ENCODE measurements at regions not wholly inside any gene's neighbourhood (a gene's known extent, or its start where the extent isn't known, plus 50 kb on each side); places are given as distances from the start of the nearest gene placed in this dataset.
"Not testable (repeated sequence)": the region's sequence is repeated elsewhere in the genome, so short reads cannot be mapped to it uniquely, and the experiment has no call there.

DNA sequence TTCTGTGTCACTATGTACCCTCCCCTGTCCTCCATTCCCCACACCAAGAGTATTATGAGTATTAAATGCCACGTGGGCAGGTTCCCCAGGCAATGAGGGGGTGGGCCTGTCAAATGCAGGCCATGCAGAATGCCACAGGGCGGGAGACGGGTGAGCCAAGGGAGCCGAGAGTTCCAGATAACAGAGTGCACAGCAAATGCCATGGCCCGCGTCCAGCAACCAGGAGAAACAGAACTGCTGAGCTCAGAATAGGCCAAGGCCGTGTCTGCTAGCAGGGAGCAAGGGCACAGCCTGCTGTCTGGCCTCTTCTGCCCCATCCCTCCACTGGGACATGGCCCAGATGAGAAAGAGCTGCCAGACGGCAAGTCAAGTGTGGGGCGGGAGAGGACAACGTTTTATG lies 64.4 kb upstream of the PLGLB2 start:
- not testable (repeated sequence) for ATAC-seq (ENCODE audit: low read depth); H3K4me3 Mint-ChIP-seq; H3K27ac Mint-ChIP-seq; H3K36me3 Mint-ChIP-seq; H3K27me3 Mint-ChIP-seq; H3K9me3 Mint-ChIP-seq; DNase-seq (ENCODE audit: low spot score in 2 of 2); H3K4me1 Mint-ChIP-seq

DNA sequence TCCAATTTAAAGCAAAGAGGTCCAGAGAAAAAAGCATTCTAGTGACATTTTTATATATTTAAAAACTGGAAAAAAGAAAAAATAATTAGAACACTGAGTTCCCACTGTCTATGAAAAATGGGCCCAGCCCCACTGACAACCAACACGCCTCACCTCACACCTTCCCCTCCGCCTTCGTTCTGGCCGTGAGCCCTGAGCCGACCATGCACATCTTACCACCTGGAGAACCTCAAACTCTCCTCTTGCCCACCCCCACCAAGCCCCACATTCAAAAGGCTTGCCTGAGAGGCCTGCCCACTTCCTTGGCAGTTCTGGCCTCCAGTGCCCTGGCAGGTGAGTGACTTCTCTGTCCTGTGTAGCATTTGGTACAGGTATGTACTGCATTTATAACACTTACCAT lies 63.9 kb upstream of the PLGLB2 start:
- H3K36me3 Mint-ChIP-seq; ATAC-seq (ENCODE audit: low read depth); H3K4me3 Mint-ChIP-seq; H3K9me3 Mint-ChIP-seq; H3K27me3 Mint-ChIP-seq; H3K4me1 Mint-ChIP-seq; H3K27ac Mint-ChIP-seq; DNase-seq (ENCODE audit: low spot score in 2 of 2): not testable (repeated sequence)

DNA sequence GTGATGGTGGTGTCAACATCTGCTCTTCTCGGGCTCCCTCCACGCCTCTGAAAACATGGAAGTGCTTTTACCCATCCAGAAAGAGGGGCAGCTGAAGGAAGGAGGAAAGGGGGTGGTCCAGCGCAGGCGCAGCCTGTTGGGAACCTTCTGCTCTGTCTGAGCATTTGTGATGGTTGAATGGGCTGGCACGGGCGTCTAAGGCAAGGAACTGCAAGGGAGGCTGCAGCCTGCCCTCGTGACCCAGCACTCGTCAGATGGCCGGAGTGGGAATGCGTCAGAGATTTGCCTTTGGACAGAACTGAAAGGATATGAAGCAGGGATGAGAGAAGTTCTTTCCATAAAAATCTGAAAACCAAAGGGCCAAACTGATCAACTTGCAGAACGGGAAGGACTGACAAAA lies 62.3 kb upstream of the PLGLB2 start:
- not testable (repeated sequence) for H3K36me3 Mint-ChIP-seq; H3K9me3 Mint-ChIP-seq; ATAC-seq (ENCODE audit: low read depth); DNase-seq (ENCODE audit: low spot score in 2 of 2); H3K27ac Mint-ChIP-seq; H3K27me3 Mint-ChIP-seq; H3K4me3 Mint-ChIP-seq; H3K4me1 Mint-ChIP-seq

DNA sequence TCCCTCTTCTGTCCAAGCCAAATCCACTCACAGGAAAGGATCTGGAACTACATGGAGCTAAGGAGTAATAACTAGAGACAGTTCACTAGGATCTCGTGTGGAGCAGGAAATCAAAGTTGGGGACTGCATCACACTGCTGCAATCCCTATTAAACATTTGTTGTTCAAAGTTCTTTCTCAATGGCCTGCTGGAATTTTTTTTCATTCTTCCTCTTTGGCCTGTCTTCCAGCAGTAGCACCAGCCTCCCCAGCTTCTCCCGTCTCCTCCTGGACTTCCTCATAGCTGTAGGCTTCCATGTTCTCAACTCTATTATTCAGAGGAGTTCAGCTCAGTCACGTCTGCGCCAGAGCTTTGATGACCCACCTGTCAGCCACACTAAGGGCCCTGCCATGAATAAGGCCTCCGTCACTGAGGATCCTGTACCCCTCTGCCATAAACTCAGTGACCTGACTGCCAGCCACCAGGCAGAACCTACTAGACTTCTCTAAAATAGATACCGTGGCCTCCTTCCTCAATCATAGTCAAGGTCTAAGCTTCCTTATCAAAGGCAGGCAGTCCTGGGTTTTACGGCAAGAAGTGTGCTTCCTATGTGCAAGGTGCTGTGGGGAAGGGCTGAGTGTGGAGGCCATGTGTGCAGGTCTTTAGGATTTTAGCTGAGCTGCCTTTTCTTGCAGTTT lies 60.9 kb upstream of the PLGLB2 start:
- H3K4me1 Mint-ChIP-seq; H3K4me3 Mint-ChIP-seq; DNase-seq (ENCODE audit: low spot score in 2 of 2); H3K36me3 Mint-ChIP-seq; H3K27me3 Mint-ChIP-seq; H3K9me3 Mint-ChIP-seq: not testable (repeated sequence)
- peak; percentile 55 for ATAC-seq (ENCODE audit: low read depth)
- H3K27ac Mint-ChIP-seq, result peak overlapping the region; percentile 35

DNA sequence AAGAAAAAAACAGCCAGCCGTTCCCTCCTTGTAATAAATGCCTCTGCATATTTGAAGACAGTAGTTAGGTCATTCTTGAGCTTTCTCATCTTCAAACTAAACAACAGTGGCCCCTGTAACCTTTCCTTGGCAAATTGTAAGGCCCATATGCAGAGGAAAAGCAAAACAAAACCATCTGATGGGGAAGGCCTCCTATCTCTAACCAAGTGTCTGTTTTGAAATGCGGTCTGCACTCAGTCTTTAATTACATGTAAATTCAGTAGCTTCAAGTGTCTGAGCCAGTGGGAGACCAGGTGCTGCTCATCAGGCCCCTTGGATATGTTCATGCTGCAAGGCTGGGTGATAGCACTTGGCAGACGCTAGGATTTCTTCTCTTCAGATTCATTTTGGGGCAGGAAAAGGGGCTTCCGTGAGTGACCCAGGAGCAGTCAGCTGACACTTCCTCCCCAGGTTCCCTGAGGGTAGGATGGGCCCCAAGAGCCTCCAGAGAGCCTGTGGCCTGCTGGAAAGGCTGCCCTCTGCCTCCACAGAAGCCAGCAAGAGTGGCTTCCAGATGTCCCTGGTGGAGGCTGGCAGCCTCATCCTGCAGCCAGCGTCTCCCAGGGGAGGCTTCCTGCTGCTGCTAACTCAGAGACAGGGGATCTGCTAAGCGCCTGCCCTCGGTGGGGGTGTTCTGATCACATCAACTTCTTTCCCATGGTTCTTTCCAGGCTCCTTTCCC lies 60.2 kb upstream of the PLGLB2 start:
- H3K9me3 Mint-ChIP-seq; H3K36me3 Mint-ChIP-seq; DNase-seq (ENCODE audit: low spot score in 2 of 2); ATAC-seq (ENCODE audit: low read depth); H3K27me3 Mint-ChIP-seq; H3K4me1 Mint-ChIP-seq: not testable (repeated sequence)
- Mint-ChIP-seq H3K4me3 (peak overlapping the region; percentile 34), H3K27ac (peak overlapping the region; percentile 35)

DNA sequence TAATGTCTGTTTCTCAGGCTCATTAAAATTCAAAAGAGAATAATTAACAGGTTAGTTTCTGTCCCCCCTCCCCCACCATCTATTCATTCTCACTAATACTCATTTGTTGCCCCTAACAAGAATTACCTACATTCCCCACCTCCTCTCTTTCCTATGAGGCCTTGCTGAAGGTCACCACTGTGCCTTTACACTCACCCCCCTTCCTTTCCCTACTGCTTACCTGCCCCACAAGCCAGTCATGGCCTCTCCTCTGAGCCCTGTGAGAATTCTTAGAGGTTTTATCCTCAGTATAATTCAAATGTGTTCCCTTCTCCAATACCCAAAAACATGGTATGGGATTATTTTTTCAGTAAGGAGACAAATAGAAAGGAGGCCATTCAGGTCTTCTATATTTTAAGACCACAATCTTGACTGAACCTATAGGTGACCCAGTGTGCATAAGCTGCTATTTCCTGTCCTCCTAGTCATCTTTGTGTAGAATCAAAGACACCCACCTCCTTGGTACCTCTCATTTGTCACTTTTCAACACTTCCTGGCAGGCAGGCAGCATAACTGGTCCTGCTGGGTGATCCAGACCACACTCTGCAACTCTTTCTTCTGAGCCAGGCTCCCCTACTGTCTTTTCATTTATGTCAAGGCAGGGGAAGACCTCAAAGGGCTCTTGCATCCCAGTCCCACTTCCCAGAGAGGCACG lies 55.8 kb upstream of the PLGLB2 start:
- not testable (repeated sequence) for H3K4me1 Mint-ChIP-seq; H3K9me3 Mint-ChIP-seq; H3K36me3 Mint-ChIP-seq; H3K27me3 Mint-ChIP-seq; H3K27ac Mint-ChIP-seq; DNase-seq (ENCODE audit: low spot score in 2 of 2); H3K4me3 Mint-ChIP-seq; ATAC-seq (ENCODE audit: low read depth)

DNA sequence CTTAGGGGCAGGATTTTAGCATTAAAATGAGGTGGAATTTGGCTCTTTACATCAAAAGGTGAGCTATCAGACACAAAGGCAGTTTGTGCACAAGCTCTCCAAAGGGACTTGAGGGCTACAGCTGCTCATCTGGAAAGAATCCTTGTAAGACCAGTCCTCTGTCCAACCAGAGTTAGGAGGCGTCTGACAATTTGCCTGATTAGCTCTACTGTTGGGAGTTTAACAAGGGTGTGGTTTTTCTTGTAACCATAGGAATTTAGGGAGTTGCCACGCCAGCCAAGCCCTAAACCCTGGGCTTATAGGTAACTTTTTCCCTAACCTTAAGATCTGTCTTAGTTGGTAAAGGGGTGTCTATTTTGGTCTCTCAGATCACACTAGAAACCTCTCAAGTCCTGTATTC lies 55.0 kb upstream of the PLGLB2 start:
- H3K27ac Mint-ChIP-seq; H3K9me3 Mint-ChIP-seq; H3K27me3 Mint-ChIP-seq; H3K36me3 Mint-ChIP-seq; ATAC-seq (ENCODE audit: low read depth); DNase-seq (ENCODE audit: low spot score in 2 of 2); H3K4me1 Mint-ChIP-seq; H3K4me3 Mint-ChIP-seq: not testable (repeated sequence)

DNA sequence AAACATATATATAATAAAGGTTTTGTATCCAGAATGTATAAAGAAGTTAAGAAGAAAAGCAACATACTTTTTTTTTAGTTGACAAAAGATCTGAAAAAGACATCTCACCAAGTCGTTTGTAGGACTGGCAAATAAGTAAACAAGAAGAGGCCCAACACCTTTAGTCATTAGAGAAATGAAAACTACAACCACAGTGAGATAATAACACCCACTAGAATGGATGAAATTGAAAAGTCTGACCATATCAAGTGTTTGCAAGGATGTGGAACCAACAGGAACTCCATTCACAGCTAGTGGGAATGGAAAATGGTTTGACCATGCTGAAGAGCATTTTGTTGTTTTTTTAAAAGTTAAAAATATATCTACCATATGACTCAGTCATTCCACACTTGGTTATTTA lies 54.0 kb upstream of the PLGLB2 start:
- not testable (repeated sequence) for DNase-seq (ENCODE audit: low spot score in 2 of 2); H3K4me1 Mint-ChIP-seq; H3K27me3 Mint-ChIP-seq; H3K27ac Mint-ChIP-seq; H3K9me3 Mint-ChIP-seq; H3K36me3 Mint-ChIP-seq; ATAC-seq (ENCODE audit: low read depth); H3K4me3 Mint-ChIP-seq

DNA sequence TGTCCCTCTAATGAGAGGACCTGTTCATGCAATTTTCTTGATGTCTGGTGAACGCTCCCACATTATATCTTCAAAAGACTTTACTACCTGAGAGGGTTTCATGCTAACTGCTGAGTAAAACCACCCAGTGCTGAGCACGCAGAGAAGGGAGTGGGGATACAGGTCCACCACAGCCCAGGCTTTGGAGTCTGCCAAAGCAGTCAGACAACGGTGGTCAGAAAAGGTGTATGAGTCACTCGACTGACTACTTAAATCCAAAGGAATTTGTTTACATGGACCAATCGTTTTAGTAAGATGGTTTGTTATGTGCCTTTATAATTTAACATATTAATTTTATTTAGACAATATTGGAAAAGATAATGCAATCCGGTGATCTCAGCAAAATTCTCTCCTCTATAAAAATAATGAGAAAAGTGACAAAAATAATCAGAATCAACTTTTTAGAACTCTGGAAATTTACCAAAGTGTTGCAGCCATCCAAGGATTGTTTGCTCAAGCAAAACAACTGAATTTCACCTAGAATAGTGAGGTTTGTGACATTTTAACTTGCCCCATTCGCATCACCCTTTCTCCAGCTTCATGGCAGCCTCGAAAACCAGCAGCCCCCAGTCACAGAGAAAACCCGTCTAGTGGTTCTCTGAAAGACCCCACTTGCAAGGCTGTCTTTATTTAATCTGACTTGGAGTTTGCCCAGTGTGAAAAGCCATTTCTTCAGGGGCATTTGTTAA lies 52.1 kb upstream of the PLGLB2 start:
- not testable (repeated sequence) for ATAC-seq (ENCODE audit: low read depth); H3K4me3 Mint-ChIP-seq; H3K4me1 Mint-ChIP-seq; H3K36me3 Mint-ChIP-seq; H3K27me3 Mint-ChIP-seq; H3K9me3 Mint-ChIP-seq; H3K27ac Mint-ChIP-seq; DNase-seq (ENCODE audit: low spot score in 2 of 2)
